ENCODE measurements at regions not wholly inside any gene's neighbourhood (a gene's known extent, or its start where the extent isn't known, plus 50 kb on each side); places are given as distances from the start of the nearest gene placed in this dataset.
"Not testable (repeated sequence)": the region's sequence is repeated elsewhere in the genome, so short reads cannot be mapped to it uniquely, and the experiment has no call there.

DNA sequence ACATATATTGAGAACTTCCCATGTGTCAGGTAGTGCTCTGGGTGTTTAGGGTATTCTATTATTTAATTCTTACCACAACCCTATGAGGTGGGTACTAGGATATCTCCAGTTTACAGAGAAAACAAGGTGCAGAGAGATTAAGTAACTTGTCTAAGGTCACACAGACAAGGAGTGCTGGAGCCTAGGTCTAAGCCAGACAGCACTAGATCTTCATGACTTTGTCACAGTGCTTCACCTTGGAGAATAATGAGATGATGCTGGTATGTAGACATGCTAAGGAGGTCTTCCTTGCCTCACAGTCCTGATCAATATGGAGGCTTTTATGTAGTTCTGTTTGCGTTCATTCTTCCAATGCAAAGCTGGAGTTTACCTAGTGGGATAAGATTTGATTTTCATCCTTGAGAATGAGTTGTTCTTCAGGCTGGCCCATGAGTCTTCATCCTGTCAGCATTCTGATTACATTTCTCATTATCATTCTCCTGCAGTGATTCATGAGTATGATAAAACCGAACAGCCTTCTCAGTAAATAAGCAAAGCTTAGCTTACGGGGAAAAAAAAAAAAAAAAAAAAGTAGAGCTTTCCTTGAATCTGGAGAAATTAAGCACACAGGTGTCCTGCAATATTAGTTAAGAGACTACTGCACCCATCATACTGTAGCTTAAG lies 176.3 kb downstream of the C9orf152 start:
- H3K36me3 Mint-ChIP-seq (ENCODE audit: low read depth), result no peaks in the 10 kb centered on the region
- H3K9me3 Mint-ChIP-seq, result no peaks in the 10 kb centered on the region
- TF ChIP-seq, protein P1, sequence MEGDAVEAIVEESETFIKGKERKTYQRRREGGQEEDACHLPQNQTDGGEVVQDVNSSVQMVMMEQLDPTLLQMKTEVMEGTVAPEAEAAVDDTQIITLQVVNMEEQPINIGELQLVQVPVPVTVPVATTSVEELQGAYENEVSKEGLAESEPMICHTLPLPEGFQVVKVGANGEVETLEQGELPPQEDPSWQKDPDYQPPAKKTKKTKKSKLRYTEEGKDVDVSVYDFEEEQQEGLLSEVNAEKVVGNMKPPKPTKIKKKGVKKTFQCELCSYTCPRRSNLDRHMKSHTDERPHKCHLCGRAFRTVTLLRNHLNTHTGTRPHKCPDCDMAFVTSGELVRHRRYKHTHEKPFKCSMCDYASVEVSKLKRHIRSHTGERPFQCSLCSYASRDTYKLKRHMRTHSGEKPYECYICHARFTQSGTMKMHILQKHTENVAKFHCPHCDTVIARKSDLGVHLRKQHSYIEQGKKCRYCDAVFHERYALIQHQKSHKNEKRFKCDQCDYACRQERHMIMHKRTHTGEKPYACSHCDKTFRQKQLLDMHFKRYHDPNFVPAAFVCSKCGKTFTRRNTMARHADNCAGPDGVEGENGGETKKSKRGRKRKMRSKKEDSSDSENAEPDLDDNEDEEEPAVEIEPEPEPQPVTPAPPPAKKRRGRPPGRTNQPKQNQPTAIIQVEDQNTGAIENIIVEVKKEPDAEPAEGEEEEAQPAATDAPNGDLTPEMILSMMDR (IDR thresholded peaks at IDR 0.05; ENCODE audit: unreplicated experiment in 3 of 3), result no peak
- H3K27ac Mint-ChIP-seq, result no peak overlapping the region
- H3K4me3 Mint-ChIP-seq, result no peak overlapping the region
- peaks cover 23% of the 10 kb centered on the region for H3K4me1 Mint-ChIP-seq
- no peaks in the 10 kb centered on the region for H3K27me3 Mint-ChIP-seq (ENCODE audit: low read depth)

DNA sequence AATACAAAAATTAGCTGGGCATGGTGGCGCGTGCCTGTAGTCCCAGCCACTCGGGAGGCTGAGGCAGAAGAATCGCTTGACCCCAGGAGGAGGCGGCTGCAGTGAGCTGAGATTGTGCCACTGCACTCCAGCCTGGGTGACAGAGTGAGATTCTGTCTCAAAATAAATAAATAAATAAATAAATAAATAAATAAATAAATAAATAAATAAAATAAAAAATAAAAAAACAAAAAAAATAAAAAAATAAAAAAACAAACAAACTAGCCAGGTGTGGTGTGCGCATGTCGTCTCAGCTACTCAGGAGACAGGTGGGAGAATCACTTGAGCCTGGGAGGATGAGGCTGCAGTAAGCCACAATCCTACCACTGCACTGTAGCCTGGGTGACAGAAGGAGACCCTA lies 175.4 kb downstream of the C9orf152 start:
- not testable (repeated sequence) for H3K27me3 Mint-ChIP-seq (ENCODE audit: low read depth); H3K9me3 Mint-ChIP-seq; H3K36me3 Mint-ChIP-seq (ENCODE audit: low read depth); H3K4me3 Mint-ChIP-seq; H3K27ac Mint-ChIP-seq
- peaks cover 18% of the 10 kb centered on the region for H3K4me1 Mint-ChIP-seq

DNA sequence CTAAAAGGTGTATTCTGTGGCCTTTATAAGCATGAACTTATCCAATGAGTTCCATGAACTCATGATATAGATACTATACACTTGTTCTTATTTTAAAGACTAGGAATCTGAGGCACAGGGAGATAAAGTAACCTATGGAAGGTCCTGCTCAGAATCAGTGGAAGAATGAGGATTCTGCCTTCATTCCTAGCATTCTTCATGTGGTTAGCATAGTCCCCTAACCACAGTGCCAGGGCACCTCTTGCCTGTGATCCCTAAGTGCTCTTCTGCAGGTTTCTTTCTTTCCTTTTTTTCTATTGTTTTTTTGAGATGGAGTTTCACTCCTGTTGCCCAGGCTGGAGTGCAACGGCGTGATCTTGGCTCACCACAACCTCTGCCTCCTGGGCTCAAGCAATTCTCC lies 174.1 kb downstream of the C9orf152 start:
- Mint-ChIP-seq H3K4me3 (no peak overlapping the region), H3K4me1 (peaks cover 9% of the 10 kb centered on the region), H3K27ac (no peak overlapping the region), H3K27me3 (ENCODE audit: low read depth) (no peaks in the 10 kb centered on the region), H3K36me3 (ENCODE audit: low read depth) (no peaks in the 10 kb centered on the region), H3K9me3 (no peaks in the 10 kb centered on the region)
- TF ChIP-seq, protein P1 (IDR thresholded peaks at IDR 0.05; ENCODE audit: unreplicated experiment in 3 of 3), result no peak

DNA sequence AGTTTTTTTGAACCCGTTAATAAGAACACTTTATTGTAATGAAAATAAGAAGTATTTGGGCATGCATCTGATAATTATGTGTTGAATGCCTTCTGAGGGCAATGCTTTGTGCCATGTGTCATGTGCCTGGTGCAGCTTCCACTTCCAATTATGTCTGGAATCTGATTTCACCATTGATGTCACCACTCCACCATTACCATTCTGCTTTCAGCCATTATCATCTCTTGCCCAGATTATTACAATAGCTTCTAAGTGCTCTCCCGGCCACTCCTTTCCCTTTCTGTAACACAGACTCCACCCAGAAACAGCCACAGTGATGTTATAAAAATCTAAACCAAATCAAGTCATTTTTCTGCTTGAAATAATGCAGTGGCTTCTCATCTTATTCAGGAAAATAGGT lies 171.7 kb downstream of the C9orf152 start:
- Mint-ChIP-seq H3K36me3 (ENCODE audit: low read depth) (no peaks in the 10 kb centered on the region), H3K4me1 (no peaks in the 10 kb centered on the region), H3K9me3 (no peaks in the 10 kb centered on the region), H3K4me3 (no peak overlapping the region), H3K27ac (no peak overlapping the region), H3K27me3 (ENCODE audit: low read depth) (no peaks in the 10 kb centered on the region)
- TF ChIP-seq, protein P1 (IDR thresholded peaks at IDR 0.05; ENCODE audit: unreplicated experiment in 3 of 3), result no peak

DNA sequence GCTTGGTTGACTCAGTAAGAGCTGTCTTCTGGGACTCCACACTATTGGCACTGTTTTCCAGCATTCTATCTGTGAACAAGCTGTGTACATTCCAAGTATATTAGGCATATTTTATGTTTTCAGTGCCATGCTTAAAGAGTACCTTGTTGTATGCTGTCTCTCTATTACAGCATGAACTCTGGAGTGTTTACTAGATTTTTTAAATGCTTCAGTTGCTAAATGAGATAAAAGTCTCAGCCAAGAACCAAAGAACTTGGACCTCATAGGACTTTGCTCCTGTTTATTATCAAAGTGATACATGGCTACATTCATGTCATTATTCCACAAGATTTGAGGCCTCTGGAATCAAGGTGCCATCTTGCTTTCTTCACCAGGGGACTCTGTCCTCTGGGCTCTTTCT lies 167.2 kb downstream of the C9orf152 start:
- no peaks in the 10 kb centered on the region for H3K27me3 Mint-ChIP-seq (ENCODE audit: low read depth)
- TF ChIP-seq, protein P1 (IDR thresholded peaks at IDR 0.05; ENCODE audit: unreplicated experiment in 3 of 3), result no peak
- H3K4me3 Mint-ChIP-seq, result no peak overlapping the region
- no peaks in the 10 kb centered on the region for H3K36me3 Mint-ChIP-seq (ENCODE audit: low read depth)
- no peaks in the 10 kb centered on the region for H3K9me3 Mint-ChIP-seq
- no peak overlapping the region for H3K27ac Mint-ChIP-seq
- H3K4me1 Mint-ChIP-seq, result no peaks in the 10 kb centered on the region

DNA sequence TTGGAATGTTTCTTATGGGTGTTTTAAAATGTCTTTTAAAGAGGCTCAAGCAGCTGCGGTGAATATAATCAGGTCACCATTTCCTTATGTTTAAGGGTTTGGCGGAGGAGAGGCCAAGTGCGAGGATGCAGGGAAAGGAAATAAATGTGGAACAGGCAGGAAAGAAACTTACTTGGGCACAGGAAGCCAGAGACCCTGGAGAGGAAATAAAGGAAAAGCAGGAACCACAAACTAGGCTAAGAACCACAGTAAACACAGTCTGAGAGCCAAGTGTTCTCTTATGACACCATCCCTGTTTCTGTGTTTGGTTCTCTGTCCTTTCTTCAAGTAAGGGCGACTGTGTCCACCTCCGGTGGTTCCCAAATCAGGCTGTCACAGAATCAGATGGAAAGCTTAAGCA lies 166.5 kb downstream of the C9orf152 start:
- no peaks in the 10 kb centered on the region for H3K36me3 Mint-ChIP-seq (ENCODE audit: low read depth)
- TF ChIP-seq, protein P1 (IDR thresholded peaks at IDR 0.05; ENCODE audit: unreplicated experiment in 3 of 3), result no peak
- no peak overlapping the region for H3K27ac Mint-ChIP-seq

More for the DNA sequence above, 166.5 kb downstream of the C9orf152 start:
- H3K27me3 Mint-ChIP-seq (ENCODE audit: low read depth), result no peaks in the 10 kb centered on the region
- H3K4me3 Mint-ChIP-seq, result no peak overlapping the region
- no peaks in the 10 kb centered on the region for H3K4me1 Mint-ChIP-seq
- no peaks in the 10 kb centered on the region for H3K9me3 Mint-ChIP-seq
